Upper lobe of right lung (tissue), 1 donor: ENCODE measurements at regions not wholly inside any gene's neighbourhood (a gene's known extent, or its start where the extent isn't known, plus 50 kb on each side); places are given as distances from the start of the nearest gene placed in this dataset.
"Not testable (repeated sequence)": the region's sequence is repeated elsewhere in the genome, so short reads cannot be mapped to it uniquely, and the experiment has no call there.

ENCODE experiments used
- ATAC-seq: fragments of 200-7000 bp; cut with Tn5 transposase; one replicate; pipeline ENCODE4 v1.9.1; 2020; ENCODE audit warnings: mild to moderate bottlenecking, moderate library complexity
- DNase-seq: peaks from one replicate; pipeline ENCODE4 v3.0.0-alpha.2; 2020
- H3K27ac ChIP-seq: fragments of 200-600 bp; one replicate; pipeline ENCODE4 v1.8.0; 2022
- H3K27me3 ChIP-seq: fragments of 200-600 bp; one replicate; pipeline ENCODE4 v1.8.0; 2022; ENCODE audit warnings: mild to moderate bottlenecking
- H3K36me3 ChIP-seq: fragments of 200-600 bp; one replicate; pipeline ENCODE4 v1.8.0; 2022
- H3K4me1 ChIP-seq: fragments of 200-600 bp; one replicate; pipeline ENCODE4 v1.8.0; 2022
- H3K4me3 ChIP-seq: fragments of 200-600 bp; one replicate; pipeline ENCODE4 v1.8.0; 2022; ENCODE audit warnings: mild to moderate bottlenecking
- H3K9me3 ChIP-seq: fragments of 200-600 bp; one replicate; pipeline ENCODE4 v1.8.0; 2022
- CTCF ChIP-seq: fragments of 200-600 bp; IDR thresholded peaks from one replicate; pipeline ENCODE4 v1.8.0; 2022; ENCODE audit warnings: antibody characterized with exemption
- intact Hi-C: fragments of 100-400 bp; cut with DNase I; formaldehyde crosslinking; loops from one replicate; pipeline ENCODE4 v1.11.0; 2022
- donor health status: DM: no; HTN: yes; CAD: no; lungs with severe emphysema.

GRCh38 chr6:121548131-121548530 is 112.7 kb downstream of the GJA1 start:
- Histone ChIP-seq H3K9me3 (no peaks in the 10 kb centered on the region), H3K27me3 (no peaks in the 10 kb centered on the region), H3K36me3 (no peaks in the 10 kb centered on the region), H3K4me3 (no peak overlapping the region), H3K27ac (no peak overlapping the region), H3K4me1 (no peaks in the 10 kb centered on the region)
- no peak for ATAC-seq
- TF ChIP-seq CTCF = no peak
- intact Hi-C loops = no loop called here
- DNase-seq = no peak

- H3K36me3 ChIP-seq = no peaks in the 10 kb centered on the region
- no peaks in the 10 kb centered on the region for H3K27me3 ChIP-seq
- no peak overlapping the region for H3K4me3 ChIP-seq
- H3K4me1 ChIP-seq = no peaks in the 10 kb centered on the region
- no peaks in the 10 kb centered on the region for H3K9me3 ChIP-seq
- ATAC-seq (no peak), DNase-seq (no peak)
- no peak for TF ChIP-seq CTCF
- intact Hi-C loops = no loop called here
- H3K27ac ChIP-seq = no peak overlapping the region
Measured at GRCh38 chr6:121549736-121550135, 114.3 kb downstream of the GJA1 start.

GRCh38 chr6:121550491-121551010 is 115.1 kb downstream of the GJA1 start:
- DNase-seq (no peak), ATAC-seq (no peak)
- H3K27me3 ChIP-seq = no peaks in the 10 kb centered on the region
- intact Hi-C loops = no loop called here
- H3K4me3 ChIP-seq = no peak overlapping the region
- no peaks in the 10 kb centered on the region for H3K4me1 ChIP-seq
- H3K9me3 ChIP-seq = no peaks in the 10 kb centered on the region
- TF ChIP-seq CTCF = no peak
- no peak overlapping the region for H3K27ac ChIP-seq
- no peaks in the 10 kb centered on the region for H3K36me3 ChIP-seq

- DNase-seq = no peak
- Histone ChIP-seq H3K4me1 (no peaks in the 10 kb centered on the region), H3K36me3 (no peaks in the 10 kb centered on the region), H3K4me3 (no peak overlapping the region), H3K27me3 (no peaks in the 10 kb centered on the region), H3K27ac (no peak overlapping the region), H3K9me3 (no peaks in the 10 kb centered on the region)
- no peak for TF ChIP-seq CTCF
- ATAC-seq = no peak
- intact Hi-C loops = no loop called here
Measured at GRCh38 chr6:121555201-121555600, 119.8 kb downstream of the GJA1 start.

- H3K4me3 ChIP-seq, DNase-seq, intact Hi-C loops, H3K27me3 ChIP-seq, H3K4me1 ChIP-seq, H3K36me3 ChIP-seq, H3K27ac ChIP-seq, ATAC-seq, H3K9me3 ChIP-seq: not testable (repeated sequence)
Measured at GRCh38 chr6:121556149-121556548, 120.7 kb downstream of the GJA1 start.

GRCh38 chr6:121557146-121557940 is 121.9 kb downstream of the GJA1 start:
- Histone ChIP-seq H3K9me3 (no peaks in the 10 kb centered on the region), H3K4me3 (no peak overlapping the region), H3K36me3 (no peaks in the 10 kb centered on the region), H3K4me1 (no peaks in the 10 kb centered on the region), H3K27ac (no peak overlapping the region), H3K27me3 (no peaks in the 10 kb centered on the region)
- ATAC-seq = no peak
- no peak for DNase-seq
- TF ChIP-seq CTCF = no peak
- intact Hi-C loops = no loop called here
